ENCODE measurements at regions not wholly inside any gene's neighbourhood (a gene's known extent, or its start where the extent isn't known, plus 50 kb on each side); places are given as distances from the start of the nearest gene placed in this dataset.
"Not testable (repeated sequence)": the region's sequence is repeated elsewhere in the genome, so short reads cannot be mapped to it uniquely, and the experiment has no call there.

DNA sequence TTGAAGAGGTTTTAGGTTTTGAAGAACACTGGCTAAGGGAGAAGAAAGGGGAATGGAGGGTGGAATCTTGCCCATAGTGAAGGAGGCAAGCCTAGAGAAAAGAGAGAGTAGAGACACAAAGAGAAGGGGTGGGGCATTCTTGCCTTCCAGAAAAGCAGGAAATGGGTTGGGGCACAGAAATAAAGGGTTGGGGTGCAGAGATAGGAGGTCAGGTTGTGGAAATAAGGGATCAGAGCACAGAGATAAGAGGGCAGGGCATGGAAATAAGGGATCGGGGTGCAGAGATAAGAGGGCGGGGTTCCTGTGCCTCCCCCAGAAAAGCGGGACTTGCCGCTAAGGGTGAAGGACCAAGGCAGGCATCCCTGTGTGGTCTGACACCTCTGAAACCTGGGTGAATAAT, 69.9 kb downstream of the ALG1L2 start:
- DNase-seq: not testable (repeated sequence)

DNA sequence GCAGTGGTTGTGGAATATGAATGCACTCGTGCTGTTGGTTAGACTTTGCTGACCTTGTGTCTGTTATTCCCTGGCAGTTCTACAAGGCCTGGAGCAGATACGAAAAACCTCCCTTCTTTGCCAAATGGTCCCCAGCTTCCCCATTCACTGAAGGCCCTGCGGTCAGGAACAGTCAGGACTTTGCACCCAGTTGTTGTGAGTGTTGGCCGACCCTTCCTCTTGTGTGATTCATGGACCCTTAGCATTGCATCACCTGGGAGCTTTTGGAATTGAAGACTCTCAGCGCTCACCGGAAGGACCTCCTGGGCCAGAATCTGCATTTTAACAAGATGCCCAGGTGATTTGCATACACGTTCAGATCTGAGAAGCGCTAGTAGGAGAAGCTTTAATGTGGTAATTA, 71.6 kb downstream of the ALG1L2 start:
- not testable (repeated sequence) for DNase-seq

DNA sequence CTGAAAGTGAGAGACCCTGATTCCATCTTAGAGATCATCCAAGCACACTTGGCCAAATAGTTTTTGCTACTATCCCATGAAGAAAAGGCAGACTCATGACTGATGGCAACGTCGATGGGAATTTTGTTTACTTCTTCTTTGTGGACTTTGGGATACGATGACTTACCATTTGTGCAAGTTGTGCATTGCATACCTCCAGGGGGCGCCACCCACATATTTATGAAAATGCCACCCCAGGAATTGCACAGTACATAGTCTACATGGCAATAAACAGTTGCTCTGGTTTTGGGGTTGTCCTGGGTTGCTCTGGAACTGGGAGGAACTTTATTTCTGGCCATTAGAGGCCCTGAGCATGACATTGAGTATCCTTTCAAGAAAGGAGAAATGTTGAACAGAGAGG, 73.8 kb downstream of the ALG1L2 start:
- DNase-seq: peak; percentile 3

DNA sequence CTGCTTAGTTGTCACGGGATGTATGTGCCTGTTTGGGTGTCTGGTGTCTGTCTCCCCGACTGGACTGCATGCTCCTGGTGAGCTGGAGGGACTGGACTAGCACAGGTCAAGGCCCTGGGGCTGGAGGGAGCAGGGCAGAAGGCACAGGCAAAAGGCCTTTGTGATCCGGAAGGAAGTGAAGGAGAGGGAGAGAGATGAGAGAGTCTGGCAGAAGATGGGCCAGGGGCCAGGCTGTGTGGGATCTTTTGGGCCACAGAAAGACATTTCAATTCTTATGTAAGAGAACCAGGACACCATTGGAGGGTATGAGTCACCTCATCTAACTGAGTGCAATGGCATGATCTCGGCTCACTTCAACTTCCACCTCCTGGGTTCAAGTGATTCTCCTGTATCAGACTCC, 85.2 kb downstream of the ALG1L2 start:
- not testable (repeated sequence) for DNase-seq

DNA sequence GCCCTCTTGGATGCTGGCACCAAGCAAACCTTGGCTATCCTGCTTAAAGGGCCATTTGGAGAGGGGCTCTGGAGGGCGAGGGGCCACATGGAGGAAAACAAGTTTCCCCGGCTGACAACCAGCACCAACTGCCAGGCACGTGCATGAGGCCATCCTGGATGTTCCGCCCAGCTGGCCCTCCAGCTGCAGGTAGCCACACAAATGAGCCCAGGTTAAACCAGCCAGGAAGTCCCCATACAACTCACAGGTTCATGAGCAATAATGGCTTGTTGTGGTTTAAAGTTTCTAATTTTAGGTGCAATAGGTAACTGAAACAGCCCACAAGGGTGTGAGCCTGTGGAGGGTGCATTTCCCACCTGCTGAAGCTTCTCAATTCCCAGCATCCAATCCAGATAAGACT, 93.6 kb downstream of the ALG1L2 start:
- not testable (repeated sequence) for DNase-seq

DNA sequence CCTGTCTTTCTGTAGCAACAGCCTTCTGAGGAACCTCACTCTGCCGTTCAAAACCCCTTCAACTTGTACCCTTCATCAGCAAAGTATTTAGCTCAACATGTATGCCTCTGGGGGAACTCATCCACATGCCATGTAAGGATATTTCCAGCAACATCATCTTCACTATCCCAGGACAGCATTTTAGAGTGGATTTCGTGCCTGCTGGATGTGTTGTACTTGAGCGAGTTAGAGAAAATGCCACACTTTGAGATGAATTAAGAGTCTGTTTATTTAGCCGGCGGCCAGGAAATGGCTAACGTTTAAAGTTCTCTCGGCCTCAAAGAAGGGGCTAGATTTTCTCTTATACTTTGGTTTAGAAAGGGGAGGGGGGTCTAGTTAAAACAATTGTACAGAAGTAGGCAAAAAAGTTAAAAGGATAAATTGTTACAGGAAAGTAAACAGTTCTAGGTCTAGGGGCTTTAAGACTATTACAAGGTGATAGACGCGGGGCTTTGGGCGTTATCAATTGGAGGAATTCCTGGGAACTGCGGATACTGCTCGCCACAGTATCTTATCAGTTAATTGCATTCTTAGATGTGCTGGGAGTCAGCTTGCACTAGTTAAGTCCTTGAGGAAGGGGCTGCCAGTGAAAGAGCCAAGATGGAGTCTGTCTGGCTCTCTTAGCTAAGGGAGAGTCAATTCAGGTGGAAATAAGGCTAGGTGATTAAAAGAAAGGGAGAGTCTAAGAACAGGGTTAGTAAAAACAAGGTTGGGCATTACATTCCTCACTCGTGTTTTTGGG, 95.0 kb downstream of the ALG1L2 start:
- not testable (repeated sequence) for DNase-seq

DNA sequence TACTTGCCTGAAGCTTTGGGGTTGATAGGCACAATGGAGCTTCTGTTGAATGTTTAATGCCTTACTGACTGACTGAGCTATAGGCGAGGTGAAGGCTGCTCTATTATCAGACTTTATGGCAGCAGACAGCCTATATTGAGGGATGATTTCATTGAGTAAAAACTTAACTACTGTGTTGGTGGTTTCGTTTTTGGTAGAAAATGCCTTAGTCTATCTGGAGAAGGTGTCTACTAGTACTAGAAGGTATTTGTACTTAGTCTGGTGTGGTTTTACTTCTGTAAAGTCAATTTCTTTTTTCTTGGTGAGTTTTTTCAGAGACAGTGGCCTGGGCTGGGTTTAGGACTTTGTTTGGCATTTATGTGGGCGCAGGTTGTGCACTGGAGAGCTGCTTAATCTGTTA, 97.2 kb downstream of the ALG1L2 start:
- DNase-seq: peak; percentile 13

DNA sequence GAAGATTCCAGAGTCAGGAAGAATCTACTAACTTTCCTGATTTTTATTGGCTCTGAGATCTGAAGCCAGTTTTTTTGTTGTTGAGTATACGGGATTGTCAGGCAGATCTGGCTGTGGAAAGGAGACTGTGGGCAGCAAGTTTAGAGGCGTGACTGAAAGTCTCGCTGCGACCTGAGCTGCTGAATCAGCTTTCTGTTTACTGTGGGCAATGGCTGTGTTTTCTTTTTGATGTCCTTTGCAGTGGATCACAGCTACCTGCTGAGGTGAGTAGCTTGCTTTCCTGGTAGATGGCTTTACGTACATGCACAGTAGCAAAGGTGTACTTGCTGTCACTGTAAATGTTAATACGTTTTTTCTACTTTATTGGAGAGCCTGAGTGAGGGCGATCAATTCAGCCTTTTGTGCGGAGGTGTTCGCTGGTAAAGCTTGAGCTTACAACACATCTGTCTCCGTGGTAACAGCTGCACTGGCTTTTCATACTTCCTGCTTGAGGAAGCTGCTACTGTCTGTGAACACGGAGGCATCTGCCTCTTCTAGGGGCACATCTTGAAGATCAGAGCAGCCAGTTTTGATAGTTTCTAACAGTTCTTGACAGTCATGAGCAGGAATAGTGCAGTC, 97.8 kb downstream of the ALG1L2 start:
- DNase-seq: peak; percentile 74

DNA sequence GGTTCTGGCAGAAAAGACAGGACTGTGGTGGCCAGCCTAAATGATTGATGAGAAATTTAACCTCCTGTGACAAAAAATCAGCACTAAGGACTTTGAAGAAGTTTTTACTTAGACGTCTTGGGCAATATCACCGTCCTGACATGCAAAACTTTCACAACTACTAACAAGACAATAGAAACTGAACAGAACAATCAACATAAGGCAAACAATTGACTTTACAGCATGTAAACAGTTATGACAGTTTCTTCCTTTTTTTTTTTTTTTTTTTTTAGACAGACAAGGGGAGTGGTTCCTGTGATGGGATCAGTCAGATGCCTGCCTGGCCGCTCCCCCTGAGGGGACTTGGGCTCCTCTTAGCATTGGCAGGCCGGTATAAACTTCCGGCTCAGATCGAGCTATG, 100.8 kb downstream of the ALG1L2 start:
- DNase-seq: not testable (repeated sequence)

DNA sequence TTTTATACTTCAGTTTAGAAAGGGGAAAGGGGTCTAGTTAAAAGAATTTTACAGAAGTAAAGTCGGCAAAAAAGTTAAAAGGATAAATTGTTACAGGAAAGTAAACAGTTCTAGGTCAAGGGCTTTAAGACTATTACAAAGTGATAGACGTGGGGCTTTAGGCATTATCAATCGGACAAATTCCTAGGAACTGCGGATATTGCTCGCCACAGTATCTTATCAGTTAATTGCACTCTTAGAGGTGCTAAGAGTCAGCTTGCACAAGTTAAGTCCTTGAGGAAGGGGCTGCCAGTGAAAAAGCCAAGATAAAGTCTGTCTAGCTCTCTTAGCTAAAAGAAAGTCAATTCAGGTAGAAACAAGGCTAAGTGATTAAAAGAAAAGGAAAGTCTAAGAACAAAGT, 102.1 kb downstream of the ALG1L2 start:
- not testable (repeated sequence) for DNase-seq

DNA sequence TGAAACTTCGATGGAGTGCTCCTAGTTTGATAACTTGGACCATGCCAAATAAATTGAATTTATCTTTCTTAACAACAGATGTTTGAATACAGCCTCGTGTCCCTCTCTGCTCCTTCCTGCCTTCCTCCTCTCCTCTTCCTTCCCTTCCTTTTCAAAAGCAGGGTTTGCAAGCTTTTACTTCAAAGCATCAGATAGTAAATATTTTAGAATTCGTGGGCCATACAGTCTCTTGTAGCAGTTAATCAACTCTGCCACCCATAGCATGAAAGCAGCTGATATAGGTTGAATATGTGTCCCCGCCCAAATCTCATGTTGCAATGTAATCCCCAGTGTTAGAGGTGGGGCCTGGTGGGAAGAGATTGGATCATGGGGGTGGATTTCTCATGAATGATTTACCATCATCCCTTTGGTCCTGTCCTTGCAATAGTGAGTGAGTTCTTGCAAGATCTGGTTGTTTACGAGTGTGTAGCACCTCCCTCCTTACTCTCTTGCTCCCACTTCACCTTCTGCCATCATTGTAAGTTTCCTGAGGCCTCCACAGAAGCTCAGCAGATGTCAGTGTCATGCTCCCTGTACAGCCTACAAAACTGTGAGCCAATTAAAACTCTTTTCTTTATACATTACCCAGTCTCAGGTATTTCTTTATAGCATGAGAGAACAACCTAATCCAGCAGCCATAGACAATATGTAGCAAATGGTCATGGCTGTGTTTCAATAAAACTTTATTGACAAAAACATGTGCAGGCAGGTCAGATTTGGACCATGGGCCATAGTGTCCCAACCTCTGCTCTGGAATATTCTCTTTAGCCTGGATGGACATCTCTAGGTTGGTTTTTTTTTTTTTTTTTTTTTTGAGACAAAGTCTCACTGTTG, 102.8 kb downstream of the ALG1L2 start:
- not testable (repeated sequence) for DNase-seq

DNA sequence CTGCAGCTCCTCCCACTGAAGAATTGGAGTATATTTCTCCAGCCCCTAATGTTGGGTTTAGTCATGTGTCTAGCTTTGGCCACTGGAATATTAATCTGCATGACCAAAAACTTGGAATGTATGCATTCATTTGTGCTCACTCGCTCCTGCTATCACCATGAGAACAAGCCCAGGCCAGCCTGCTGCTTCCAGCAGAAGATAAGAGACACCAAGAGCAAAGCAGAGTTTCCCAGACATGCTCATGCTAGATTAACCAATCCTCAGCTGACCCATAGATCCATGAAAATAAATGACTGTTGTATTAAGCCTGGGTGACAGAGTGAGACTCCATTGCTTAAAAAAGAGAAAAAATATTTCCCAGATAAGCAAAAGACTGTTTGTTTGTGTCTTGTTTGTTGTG, 119.6 kb downstream of the ALG1L2 start:
- not testable (repeated sequence) for DNase-seq

DNA sequence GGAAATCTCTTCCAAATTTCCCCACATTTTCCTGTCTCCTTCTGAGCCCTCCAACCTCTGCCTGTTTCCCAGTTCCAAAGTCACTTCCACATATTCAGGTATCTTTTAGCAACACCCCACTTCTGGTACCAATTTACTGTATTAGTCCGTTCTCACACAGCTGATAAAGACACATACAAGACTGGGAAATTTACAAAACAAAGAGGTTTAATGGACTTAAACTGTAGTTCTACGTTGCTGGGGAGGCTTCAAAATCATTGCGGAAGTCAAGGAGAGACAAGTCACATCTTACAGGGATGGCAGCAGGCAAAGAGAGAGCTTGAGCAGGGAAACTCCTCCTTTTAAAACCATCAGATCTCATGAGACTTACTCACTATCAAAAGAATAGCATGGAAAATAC, 122.0 kb downstream of the ALG1L2 start:
- not testable (repeated sequence) for DNase-seq

DNA sequence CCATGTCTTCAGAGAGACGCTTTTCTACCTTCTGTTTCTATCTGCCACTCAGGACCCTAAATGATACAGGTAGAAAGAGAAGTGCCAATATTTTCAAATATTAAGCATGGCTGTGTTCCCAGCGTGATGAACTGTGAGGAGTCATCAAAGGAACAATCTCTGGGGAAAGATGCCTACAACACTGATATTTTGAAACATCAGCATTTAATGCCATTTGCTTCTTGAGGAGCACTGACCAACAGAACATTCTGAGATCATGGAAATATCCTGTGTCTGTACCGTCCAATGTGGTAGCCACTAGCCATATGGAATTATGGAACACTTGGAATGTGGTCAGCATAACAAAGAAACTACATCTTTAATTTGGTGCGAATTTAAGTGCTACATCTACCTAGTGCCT, 117.9 kb upstream of the COL6A5 start:
- DNase-seq: no peak

DNA sequence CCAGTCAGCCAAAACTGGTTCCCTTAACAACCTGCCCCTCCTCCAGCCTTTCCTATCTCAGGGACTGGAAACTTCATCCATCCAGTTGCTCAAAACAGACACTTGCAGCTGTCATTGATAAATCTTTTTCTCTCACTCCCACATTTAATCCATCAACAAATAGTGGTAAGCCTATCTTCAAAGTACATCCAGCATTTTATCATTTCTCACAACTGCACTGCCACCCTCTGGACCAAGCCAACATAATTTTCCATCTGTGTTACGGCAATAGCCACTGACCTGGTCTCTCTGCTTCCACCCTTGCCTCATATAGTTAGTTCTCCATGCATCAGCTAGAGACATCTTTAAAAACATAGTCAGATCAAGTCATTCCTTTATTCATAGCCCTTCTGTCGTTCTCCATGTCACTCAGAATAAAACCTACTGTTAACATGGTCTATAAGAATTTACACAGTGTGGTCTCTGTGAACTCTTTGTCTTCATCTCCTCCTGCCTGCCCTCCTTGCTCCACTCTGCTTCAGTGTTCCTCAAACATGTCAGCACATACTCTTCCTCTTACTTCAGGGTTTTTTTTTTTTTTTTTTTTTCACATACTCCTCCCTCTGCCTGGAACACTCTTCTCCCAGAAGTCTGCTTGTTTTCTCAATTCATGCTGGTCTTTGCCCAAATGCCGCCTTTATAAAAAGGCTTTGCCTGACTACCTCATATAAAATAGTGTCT, 102.5 kb upstream of the COL6A5 start:
- peak; percentile 8 for DNase-seq

DNA sequence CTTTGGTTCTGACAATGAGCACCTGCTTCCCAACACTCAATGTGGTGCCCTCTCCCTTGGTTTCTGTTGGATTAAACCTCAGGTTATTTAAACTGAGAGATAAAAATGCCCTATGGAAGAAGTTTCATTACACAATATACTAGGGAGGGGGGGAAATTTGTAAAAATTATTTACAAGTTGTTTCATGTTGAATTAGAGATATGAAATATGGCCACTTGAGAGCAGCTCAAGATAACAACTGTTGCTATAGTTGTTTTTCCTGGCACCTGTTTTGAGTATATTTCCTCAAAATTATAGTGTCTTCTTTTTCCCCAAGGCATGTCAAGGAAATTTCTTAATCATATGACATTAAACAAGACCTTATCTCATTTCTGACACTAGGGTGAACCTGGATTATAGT, 101.7 kb upstream of the COL6A5 start:
- no peak for DNase-seq

DNA sequence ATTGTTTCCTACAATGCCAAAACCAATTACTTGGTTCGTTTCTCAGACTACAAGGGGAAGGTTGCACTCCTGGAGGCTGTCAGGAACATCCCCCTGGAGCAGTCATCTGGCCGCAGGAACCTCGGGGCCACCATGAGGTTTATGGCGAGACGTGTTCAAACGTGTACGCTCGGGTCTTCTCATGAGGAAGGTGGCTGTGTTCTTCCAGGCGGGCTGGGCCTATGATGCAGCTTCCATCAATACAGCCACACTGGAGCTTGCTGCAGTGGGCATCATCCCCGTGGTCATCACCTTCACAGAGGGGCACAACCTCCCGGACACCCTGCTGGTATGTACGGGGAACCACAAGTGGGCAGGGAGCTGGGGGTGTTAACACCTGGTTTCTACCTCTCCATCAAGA, 94.5 kb upstream of the COL6A5 start:
- no peak for DNase-seq

DNA sequence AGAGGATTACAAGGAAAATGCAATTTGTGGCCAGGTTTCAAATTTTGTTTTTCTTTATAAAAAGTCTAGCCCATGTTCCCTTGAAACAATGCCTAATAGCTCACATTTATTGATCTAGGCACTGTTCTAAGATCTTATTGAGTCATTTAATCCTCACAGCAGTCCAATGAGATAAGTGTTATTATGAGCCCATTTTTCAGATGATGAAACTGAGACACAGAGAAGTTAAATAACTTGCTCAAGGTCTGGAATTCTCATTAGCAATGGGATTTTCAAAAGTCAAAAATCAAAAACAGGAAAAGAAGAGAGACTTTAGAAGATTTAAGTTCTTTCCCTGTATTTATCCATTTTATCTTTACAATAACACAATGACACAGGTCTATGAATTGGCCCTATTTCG, 90.0 kb upstream of the COL6A5 start:
- DNase-seq: no peak

DNA sequence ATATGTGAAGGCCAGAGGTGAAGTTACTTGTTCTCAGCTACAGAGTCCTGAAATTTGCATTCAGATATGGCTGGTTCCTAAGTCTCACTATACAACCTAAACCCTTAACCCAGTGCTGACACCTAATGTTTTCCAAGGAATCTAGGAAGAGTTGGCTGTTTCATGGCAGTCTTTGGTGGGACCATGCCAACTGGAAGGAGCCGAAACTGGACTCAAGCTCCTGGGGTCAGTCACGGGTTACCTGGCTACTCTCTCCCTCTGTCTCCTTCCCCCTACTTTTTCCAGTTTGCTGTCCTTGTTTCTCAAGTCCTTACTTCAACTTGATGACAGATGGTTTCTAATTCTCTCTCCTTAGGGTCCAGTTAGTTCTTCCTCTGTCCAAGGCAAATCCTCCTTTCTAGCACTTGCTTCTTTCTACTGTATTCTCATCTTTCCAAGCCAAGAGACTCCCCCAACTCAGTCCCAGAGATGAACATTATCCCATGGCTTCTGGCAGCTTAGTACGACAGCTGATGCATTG, 88.6 kb upstream of the COL6A5 start:
- DNase-seq: no peak

DNA sequence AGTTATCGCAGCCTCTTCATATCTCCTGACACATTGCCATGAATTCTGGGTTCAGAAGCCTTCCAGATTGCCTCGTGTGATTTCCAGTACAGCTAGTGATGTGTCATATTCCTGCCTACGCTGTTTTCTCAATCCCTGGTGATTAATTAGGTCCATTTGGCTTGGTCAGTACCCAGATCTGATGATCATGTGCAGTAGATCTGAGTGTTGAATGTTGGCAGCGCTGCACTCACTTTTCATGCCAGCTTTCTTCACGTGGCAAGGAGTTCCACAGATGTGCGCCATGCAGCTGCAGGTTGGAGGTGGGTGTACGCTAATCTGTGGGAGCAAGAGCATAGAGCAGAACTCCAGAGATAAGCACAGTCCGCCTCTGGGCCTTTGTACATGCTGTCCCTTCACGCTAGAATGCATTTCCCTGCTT, 86.9 kb upstream of the COL6A5 start:
- no peak for DNase-seq

DNA sequence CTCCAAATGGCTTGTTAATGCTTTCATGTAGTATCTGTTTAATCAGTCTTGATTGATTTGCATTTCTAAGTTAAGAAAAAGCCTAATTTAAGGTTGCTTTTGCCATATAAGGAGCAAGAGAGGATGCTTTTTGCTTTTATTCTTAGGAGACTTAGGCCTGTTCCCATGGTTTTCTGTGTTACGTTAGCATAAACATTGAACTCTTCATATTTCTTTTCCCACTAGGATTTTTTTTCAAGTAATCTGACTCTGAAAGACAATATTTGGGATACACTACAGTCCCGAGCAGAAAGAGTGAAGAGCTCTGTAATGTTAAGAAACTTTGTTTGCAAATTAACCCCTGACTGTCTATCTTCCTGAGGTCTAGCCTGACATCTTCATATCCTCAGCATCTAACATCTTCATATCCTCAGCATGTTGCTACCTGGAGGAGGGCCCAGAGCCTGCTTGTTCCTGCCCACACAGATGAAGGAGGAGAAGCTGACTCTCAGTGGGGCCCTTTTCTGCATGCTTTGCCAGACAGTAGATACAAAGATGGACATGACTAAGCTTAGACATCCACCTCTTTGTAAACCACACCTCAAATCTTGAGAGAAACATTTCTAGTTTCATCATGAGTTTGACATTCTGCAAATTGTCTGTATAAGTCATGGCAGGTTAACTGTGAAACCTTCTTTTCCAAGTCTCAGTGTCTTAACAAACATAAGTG, 86.2 kb upstream of the COL6A5 start:
- no peak for DNase-seq

DNA sequence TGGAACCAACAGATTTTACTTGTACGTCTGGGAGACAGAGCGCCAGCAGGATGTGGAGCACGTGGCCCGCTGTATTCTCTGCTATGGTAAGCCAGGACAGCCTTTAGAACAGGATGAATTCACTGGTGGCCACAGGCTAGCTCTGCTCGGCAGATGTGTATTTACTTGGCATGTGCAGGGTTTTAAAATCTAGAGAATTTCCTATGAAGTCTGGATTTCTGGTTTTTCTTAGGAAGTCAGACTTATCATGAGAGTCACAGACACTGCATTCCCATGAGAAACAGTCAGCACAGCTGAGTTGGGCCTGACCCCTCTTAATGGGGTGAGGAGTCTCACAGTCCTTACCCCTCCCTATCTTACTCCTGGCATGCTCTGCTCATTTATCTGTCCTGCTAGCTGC, 84.6 kb upstream of the COL6A5 start:
- no peak for DNase-seq
